Suppressor macrophage treated with lipopolysaccharide for 1 hour (primary cell): ENCODE measurements at regions not wholly inside any gene's neighbourhood (a gene's known extent, or its start where the extent isn't known, plus 50 kb on each side); places are given as distances from the start of the nearest gene placed in this dataset.
A peak's percentile ranks its signal among the peaks of the same experiment; 100 is the strongest.
"Not testable (repeated sequence)": the region's sequence is repeated elsewhere in the genome, so short reads cannot be mapped to it uniquely, and the experiment has no call there.

Experiments used
- DNase-seq, 3 donors: peaks; one replicate each; pipeline ENCODE4 v3.0.0-alpha.2; 2020 to 2022

DNA sequence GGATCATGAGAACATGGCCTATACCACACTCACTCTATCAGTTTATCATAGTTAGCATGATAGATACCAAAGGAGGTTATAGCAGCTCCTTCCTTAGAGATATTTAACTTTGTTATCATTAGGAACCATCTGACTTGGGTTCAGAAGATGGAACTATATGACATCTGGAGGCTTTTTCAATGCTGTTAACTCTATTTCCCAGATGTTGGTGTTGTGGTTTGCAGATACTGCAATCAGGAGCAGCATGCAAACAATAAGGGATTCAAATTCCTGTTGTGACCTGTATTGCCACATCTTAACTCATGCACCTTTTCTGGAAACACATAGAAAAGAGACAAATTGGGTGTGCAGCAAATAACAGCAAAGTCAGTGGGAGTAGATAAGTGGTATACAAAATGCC is 201.7 kb downstream of the NNT start:
- DNase-seq: no peak

DNA sequence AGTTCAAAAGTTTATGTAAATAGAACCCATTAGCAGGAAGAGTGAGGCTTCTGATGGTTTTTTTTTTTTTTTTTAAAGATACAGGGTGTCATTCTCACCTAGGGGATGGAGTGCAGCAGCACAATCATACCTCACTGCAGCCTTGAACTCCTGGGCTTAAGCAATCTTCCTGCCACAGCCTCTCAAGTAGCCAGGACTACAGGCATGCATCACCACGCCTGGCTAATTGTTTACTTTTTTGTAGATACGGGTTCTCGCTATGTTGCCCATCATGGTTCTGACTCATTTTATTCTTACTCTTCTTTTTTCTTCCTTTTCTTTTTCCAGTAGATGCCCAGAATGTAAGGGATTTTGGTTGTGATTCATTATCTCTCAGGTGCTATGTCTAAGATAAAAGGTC is 201.1 kb downstream of the NNT start:
- DNase-seq: no peak

GRCh38 chr5:43802651-43803050 is 199.7 kb downstream of the NNT start:
- no peak for DNase-seq

GRCh38 chr5:43802119-43802518 is 199.1 kb downstream of the NNT start:
- no peak for DNase-seq

GRCh38 chr5:43798740-43799139 is 195.8 kb downstream of the NNT start:
- DNase-seq: no peak

DNA sequence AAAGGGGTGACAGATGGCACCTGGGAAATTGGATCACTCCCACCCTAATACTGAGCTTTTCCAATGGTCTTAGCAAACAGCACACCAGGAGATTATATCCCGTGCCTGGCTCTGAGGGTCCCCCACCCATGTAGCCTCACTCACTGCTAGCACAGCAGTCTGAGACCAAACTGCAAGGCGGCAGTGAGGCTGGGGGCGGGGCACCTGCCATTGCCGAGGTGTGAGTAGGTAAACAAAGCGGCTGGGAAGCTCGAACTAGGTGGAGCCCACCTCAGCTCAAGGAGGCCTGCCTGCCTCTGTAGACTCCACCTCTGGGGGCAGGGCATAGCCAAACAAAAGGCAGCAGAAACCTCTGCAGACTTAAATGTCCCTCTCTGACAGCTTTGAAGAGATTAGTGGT is 188.9 kb downstream of the NNT start:
- DNase-seq: not testable (repeated sequence)

GRCh38 chr5:43785198-43785597 is 182.2 kb downstream of the NNT start:
- DNase-seq: no peak

- DNase-seq: no peak
Measured at GRCh38 chr5:43780586-43780985, 177.6 kb downstream of the NNT start.

DNA sequence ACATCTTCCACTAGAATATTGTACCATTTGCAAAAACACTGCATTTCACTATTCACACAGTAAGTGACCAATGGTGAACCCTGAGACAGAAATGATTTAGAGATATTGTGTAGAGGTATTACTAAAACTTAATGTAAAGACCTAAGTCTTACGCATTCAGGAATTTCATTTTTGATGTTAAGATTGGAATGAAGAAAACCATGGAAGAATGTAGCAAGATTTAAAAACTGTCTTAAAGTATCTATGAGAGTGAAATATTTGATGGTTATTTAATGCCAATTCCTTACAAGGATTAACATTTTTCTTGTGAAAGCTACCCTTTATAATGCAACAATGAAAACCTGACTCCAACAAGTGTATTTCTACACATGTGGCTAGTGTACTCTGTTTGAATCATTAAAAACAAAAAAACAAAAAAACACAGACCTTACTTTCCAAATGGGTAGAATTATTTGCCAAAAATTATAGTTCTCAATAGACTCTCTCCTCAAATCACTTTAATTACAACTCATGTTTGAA is 172.0 kb downstream of the NNT start:
- no peak for DNase-seq

- DNase-seq: no peak
Measured at GRCh38 chr5:43773478-43773844, 170.5 kb downstream of the NNT start.

DNA sequence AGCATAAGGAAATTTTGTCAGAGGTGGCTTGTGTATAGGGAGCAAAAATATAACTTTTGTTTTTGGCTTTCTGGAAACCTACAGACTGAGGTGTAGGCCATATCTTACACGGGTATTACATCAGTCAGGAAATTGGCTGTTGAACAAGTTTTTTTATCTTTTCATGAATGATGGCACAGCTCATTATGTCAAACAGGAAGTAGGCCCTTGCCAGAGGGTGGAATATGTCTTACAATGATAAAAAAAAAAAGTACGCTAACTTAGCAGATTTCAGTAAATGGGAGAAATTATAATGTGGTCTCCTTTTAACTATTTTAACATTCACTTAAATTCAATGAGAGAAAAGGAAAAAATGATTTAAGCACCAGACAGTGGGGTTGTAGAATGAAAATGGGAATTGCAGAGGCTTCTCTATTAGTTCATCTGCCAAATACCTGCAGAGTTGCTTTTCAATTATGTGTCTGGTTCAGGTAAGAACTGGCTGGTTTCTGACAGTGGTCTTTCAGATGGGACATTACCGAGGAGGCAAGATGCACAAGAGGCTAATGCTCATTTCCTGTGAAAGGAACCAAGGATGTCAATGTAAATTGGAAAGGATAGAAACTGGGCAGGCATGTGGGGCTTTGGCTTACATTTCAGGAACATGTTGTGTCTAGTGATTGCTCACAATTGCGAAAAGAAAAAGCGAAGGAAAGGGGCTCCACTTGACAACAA is 169.9 kb downstream of the NNT start:
- no peak for DNase-seq

- DNase-seq: no peak
Measured at GRCh38 chr5:43772458-43772763, 169.4 kb downstream of the NNT start.

DNA sequence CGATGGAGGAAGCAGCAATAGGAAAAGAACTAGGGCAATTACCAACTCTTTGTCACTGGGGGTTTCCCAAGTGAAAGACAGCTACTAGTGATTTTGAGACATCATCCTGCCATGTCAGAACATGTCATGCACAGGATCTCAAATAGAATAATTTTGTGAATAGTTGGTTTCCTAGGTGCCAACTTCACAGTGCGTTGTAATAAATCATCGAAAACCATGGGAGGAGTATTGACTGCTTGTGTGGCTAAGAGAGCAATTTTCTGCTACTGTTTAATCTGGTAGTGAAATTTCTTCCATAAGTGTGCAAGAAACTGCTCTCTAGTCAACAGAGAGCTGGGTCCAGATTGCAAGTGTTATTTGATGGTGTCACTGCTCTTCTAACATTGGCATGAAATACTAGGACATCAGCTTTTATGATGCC is 168.6 kb downstream of the NNT start:
- peak; percentile 9 to 40 (median 22) for DNase-seq

GRCh38 chr5:43769571-43770355 is 166.8 kb downstream of the NNT start:
- no peak for DNase-seq
